GM23338 (cell line): ENCODE measurements at regions not wholly inside any gene's neighbourhood (a gene's known extent, or its start where the extent isn't known, plus 50 kb on each side); places are given as distances from the start of the nearest gene placed in this dataset.
"Not testable (repeated sequence)": the region's sequence is repeated elsewhere in the genome, so short reads cannot be mapped to it uniquely, and the experiment has no call there.

Experiments
- ATAC-seq: fragments of 200-7000 bp; cut with Tn5 transposase; 3 replicates; pipeline ENCODE4 v1.9.1; 2020
- DNase-seq: peaks from one replicate; pipeline ENCODE4 v3.0.0-alpha.2; 2015; ENCODE audit warnings: low spot score
- H2AFZ ChIP-seq: fragments of 200-600 bp; sonication (generic); 2 replicates; pipeline ENCODE4 v1.8.0; 2016; ENCODE audit warnings: antibody characterized with exemption, mild to moderate bottlenecking, moderate library complexity
- H3F3A ChIP-seq: fragments of 200-600 bp; sonication (generic); replicated peaks from 2 replicates; pipeline ENCODE4 v1.8.0; 2017; ENCODE audit warnings: antibody characterized with exemption, mixed run types, low read depth
- H3K27ac ChIP-seq: fragments of 200-600 bp; sonication (generic); 2 replicates; pipeline ENCODE4 v1.6.1; 2016; ENCODE audit warnings: low read depth
- H3K27me3 ChIP-seq: fragments of 200-600 bp; sonication (generic); 2 replicates; pipeline ENCODE4 v1.8.0; 2016; ENCODE audit warnings: mild to moderate bottlenecking, mixed run types, moderate library complexity; ENCODE audit not compliant: insufficient read depth
- H3K36me3 ChIP-seq: fragments of 200-600 bp; sonication (generic); 2 replicates; pipeline ENCODE4 v1.8.0; 2016; ENCODE audit warnings: mild to moderate bottlenecking; ENCODE audit not compliant: insufficient read depth
- H3K4me1 ChIP-seq: fragments of 200-600 bp; sonication (generic); 2 replicates; pipeline ENCODE4 v1.8.0; 2016; ENCODE audit warnings: mild to moderate bottlenecking, moderate library complexity; ENCODE audit not compliant: insufficient read depth
- H3K4me2 ChIP-seq: fragments of 200-600 bp; sonication (generic); 2 replicates; pipeline ENCODE4 v1.7.1; 2017; ENCODE audit warnings: mixed run types
- H3K4me3 ChIP-seq: fragments of 200-600 bp; sonication (generic); 2 replicates; pipeline ENCODE4 v1.6.1; 2016; ENCODE audit warnings: mixed run types
- H3K79me2 ChIP-seq: fragments of 200-600 bp; sonication (generic); replicated peaks from 2 replicates; pipeline ENCODE4 v1.8.0; 2017; ENCODE audit warnings: mild to moderate bottlenecking; ENCODE audit not compliant: insufficient read depth
- H3K9me2 ChIP-seq: fragments of 200-600 bp; sonication (generic); 2 replicates; pipeline ENCODE4 v1.8.0; 2017; ENCODE audit not compliant: insufficient read depth
- H4K20me1 ChIP-seq: fragments of 200-600 bp; sonication (generic); replicated peaks from 2 replicates; pipeline ENCODE4 v1.8.0; 2017; ENCODE audit warnings: mild to moderate bottlenecking; ENCODE audit not compliant: insufficient read depth
- H3K27ac Mint-ChIP-seq: 2 replicates; pipeline ENCODE4 v1.8.0; 2020; ENCODE audit warnings: inconsistent platforms, mild to moderate bottlenecking, moderate library complexity, mixed read lengths
- H3K27me3 Mint-ChIP-seq: 3 replicates; pipeline ENCODE4 v1.8.0; 2022; ENCODE audit warnings: low read depth, mild to moderate bottlenecking, moderate library complexity, mixed read lengths, inconsistent platforms; ENCODE audit not compliant: insufficient read depth, poor library complexity
- H3K36me3 Mint-ChIP-seq: 3 replicates; pipeline ENCODE4 v1.8.0; 2021; ENCODE audit warnings: low read depth, mild to moderate bottlenecking, inconsistent platforms, moderate library complexity, mixed read lengths
- H3K4me1 Mint-ChIP-seq: 3 replicates; pipeline ENCODE4 v1.8.0; 2020; ENCODE audit warnings: mild to moderate bottlenecking, inconsistent platforms, mixed read lengths
- H3K4me3 Mint-ChIP-seq: 3 replicates; pipeline ENCODE4 v1.8.0; 2021; ENCODE audit warnings: moderate library complexity, mild to moderate bottlenecking, inconsistent platforms, mixed read lengths
- H3K9me3 Mint-ChIP-seq: 3 replicates; pipeline ENCODE4 v1.8.0; 2020; ENCODE audit warnings: moderate library complexity, mild to moderate bottlenecking, inconsistent platforms, mixed read lengths
- CTCF ChIP-seq, 2 experiments: fragments of 200-600 bp in 1 of 2; sonication (generic) in 1 of 2; conservative IDR thresholded peaks; 2 replicates each; pipeline versions ENCODE4 v1.5.1 to v1.6.1; 2016 to 2017; ENCODE audit warnings: antibody characterized with exemption in 2 of 2, low read depth in 2 of 2, mild to moderate bottlenecking in 2 of 2, moderate library complexity in 1 of 2
- EZH2phosphoT487 ChIP-seq: fragments of 200-600 bp; sonication (generic); IDR thresholded peaks from one replicate; pipeline ENCODE4 v1.8.1; 2018; ENCODE audit warnings: antibody characterized with exemption; ENCODE audit not compliant: unreplicated experiment
- NANOG ChIP-seq: IDR thresholded peaks from 2 replicates; pipeline ENCODE4 v1.6.1; 2016; ENCODE audit warnings: antibody characterized with exemption, borderline replicate concordance
- ZNF114 ChIP-seq: fragments of 250-450 bp; sonication (Bioruptor Pico); IDR thresholded peaks from 2 replicates; pipeline ENCODE4 v1.5.0; 2020; ENCODE audit warnings: mild to moderate bottlenecking, moderate library complexity
- TF ChIP-seq, protein P1 (sequence below): fragments of 250-450 bp; sonication (Bioruptor Pico); IDR thresholded peaks from 2 replicates; pipeline ENCODE4 v1.5.0; 2020; ENCODE audit warnings: mild to moderate bottlenecking, moderate library complexity

- no peaks in the 10 kb centered on the region for H3K36me3 Mint-ChIP-seq
- Histone ChIP-seq H3F3A (no peaks in the 10 kb centered on the region), H2AFZ (no peak overlapping the region), H3K4me1 (no peaks in the 10 kb centered on the region), H3K4me2 (no peak overlapping the region), H4K20me1 (no peaks in the 10 kb centered on the region), H3K9me2 (no peaks in the 10 kb centered on the region), H3K27me3 (no peaks in the 10 kb centered on the region), H3K36me3 (no peaks in the 10 kb centered on the region), H3K27ac (no peak overlapping the region), H3K79me2 (no peaks in the 10 kb centered on the region), H3K4me3 (no peak overlapping the region)
- H3K9me3 Mint-ChIP-seq, result no peaks in the 10 kb centered on the region
- ATAC-seq (no peak), DNase-seq (no peak)
- H3K27me3 Mint-ChIP-seq, result no peaks in the 10 kb centered on the region
- no peak for TF ChIP-seq ZNF114
- H3K4me3 Mint-ChIP-seq, result no peak overlapping the region
- no peaks in the 10 kb centered on the region for H3K4me1 Mint-ChIP-seq
- H3K27ac Mint-ChIP-seq, result no peak overlapping the region
These were observed 234.0 kb upstream of the PCDH9 start for GRCh38 chr13:67464154-67464553.

DNA sequence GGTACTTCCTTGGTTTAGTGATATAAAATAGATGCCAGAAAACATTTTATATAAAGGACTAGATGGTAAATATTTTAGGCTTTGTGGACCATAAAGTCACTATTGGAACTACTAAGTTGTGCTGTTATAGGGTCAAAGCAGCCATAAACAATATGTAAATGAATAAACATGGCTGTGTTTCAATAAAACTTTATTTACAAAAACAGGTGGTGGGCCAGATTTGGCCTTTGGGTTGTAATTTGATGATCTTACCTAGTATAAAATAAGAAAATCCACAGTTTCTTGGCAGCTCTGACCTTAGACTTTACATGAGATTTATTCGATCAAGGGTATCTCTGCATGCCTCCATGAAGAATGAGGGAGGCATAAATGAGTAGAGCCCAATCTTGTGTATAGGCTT lies 232.0 kb upstream of the PCDH9 start:
- H3F3A ChIP-seq, result no peaks in the 10 kb centered on the region
- no peak overlapping the region for H3K27ac ChIP-seq
- no peaks in the 10 kb centered on the region for H3K4me1 ChIP-seq
- H3K36me3 Mint-ChIP-seq, result no peaks in the 10 kb centered on the region; the same call in 2 of the 3 replicates
- no peak overlapping the region for H3K4me3 ChIP-seq
- no peaks in the 10 kb centered on the region for H4K20me1 ChIP-seq
- no peak overlapping the region for H3K4me2 ChIP-seq
- H3K27me3 Mint-ChIP-seq, result no peaks in the 10 kb centered on the region
- H3K27ac Mint-ChIP-seq, result no peak overlapping the region
- DNase-seq, result no peak
- H3K79me2 ChIP-seq, result no peaks in the 10 kb centered on the region
- no peak overlapping the region for H3K4me3 Mint-ChIP-seq
- H3K9me2 ChIP-seq, result no peaks in the 10 kb centered on the region
- no peaks in the 10 kb centered on the region for H3K4me1 Mint-ChIP-seq
- no peaks in the 10 kb centered on the region for H3K27me3 ChIP-seq
- H3K36me3 ChIP-seq, result no peaks in the 10 kb centered on the region
- no peak overlapping the region for H2AFZ ChIP-seq
- no peak for ATAC-seq
- peaks cover 3% of the 10 kb centered on the region; the same call in 1 of the 3 replicates for H3K9me3 Mint-ChIP-seq
- TF ChIP-seq ZNF114, result no peak
- TF ChIP-seq CTCF (conservative IDR thresholded peaks at IDR 0.05; ENCODE audit: low read depth in 2 of 2), result no peak
- TF ChIP-seq, protein P1, sequence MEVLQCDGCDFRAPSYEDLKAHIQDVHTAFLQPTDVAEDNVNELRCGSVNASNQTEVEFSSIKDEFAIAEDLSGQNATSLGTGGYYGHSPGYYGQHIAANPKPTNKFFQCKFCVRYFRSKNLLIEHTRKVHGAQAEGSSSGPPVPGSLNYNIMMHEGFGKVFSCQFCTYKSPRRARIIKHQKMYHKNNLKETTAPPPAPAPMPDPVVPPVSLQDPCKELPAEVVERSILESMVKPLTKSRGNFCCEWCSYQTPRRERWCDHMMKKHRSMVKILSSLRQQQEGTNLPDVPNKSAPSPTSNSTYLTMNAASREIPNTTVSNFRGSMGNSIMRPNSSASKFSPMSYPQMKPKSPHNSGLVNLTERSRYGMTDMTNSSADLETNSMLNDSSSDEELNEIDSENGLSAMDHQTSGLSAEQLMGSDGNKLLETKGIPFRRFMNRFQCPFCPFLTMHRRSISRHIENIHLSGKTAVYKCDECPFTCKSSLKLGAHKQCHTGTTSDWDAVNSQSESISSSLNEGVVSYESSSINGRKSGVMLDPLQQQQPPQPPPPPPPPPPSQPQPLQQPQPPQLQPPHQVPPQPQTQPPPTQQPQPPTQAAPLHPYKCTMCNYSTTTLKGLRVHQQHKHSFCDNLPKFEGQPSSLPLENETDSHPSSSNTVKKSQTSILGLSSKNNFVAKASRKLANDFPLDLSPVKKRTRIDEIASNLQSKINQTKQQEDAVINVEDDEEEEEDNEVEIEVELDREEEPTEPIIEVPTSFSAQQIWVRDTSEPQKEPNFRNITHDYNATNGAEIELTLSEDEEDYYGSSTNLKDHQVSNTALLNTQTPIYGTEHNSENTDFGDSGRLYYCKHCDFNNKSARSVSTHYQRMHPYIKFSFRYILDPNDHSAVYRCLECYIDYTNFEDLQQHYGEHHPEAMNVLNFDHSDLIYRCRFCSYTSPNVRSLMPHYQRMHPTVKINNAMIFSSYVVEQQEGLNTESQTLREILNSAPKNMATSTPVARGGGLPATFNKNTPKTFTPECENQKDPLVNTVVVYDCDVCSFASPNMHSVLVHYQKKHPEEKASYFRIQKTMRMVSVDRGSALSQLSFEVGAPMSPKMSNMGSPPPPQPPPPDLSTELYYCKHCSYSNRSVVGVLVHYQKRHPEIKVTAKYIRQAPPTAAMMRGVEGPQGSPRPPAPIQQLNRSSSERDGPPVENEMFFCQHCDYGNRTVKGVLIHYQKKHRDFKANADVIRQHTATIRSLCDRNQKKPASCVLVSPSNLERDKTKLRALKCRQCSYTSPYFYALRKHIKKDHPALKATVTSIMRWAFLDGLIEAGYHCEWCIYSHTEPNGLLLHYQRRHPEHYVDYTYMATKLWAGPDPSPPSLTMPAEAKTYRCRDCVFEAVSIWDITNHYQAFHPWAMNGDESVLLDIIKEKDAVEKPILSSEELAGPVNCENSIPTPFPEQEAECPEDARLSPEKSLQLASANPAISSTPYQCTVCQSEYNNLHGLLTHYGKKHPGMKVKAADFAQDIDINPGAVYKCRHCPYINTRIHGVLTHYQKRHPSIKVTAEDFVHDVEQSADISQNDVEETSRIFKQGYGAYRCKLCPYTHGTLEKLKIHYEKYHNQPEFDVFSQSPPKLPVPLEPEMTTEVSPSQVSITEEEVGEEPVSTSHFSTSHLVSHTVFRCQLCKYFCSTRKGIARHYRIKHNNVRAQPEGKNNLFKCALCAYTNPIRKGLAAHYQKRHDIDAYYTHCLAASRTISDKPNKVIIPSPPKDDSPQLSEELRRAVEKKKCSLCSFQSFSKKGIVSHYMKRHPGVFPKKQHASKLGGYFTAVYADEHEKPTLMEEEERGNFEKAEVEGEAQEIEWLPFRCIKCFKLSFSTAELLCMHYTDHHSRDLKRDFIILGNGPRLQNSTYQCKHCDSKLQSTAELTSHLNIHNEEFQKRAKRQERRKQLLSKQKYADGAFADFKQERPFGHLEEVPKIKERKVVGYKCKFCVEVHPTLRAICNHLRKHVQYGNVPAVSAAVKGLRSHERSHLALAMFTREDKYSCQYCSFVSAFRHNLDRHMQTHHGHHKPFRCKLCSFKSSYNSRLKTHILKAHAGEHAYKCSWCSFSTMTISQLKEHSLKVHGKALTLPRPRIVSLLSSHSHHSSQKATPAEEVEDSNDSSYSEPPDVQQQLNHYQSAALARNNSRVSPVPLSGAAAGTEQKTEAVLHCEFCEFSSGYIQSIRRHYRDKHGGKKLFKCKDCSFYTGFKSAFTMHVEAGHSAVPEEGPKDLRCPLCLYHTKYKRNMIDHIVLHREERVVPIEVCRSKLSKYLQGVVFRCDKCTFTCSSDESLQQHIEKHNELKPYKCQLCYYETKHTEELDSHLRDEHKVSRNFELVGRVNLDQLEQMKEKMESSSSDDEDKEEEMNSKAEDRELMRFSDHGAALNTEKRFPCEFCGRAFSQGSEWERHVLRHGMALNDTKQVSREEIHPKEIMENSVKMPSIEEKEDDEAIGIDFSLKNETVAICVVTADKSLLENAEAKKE, result no peak
- no peak for TF ChIP-seq NANOG
- no peak for TF ChIP-seq EZH2phosphoT487

- H3K27me3 ChIP-seq, H3K27me3 Mint-ChIP-seq, H3K4me1 ChIP-seq, H3K27ac ChIP-seq, H3K4me3 Mint-ChIP-seq, DNase-seq, H3K4me1 Mint-ChIP-seq, H3K4me2 ChIP-seq, H3K4me3 ChIP-seq, H3K36me3 Mint-ChIP-seq, ATAC-seq, H3K36me3 ChIP-seq, H3K27ac Mint-ChIP-seq, H3K79me2 ChIP-seq, H4K20me1 ChIP-seq, H3F3A ChIP-seq, H2AFZ ChIP-seq, H3K9me2 ChIP-seq: not testable (repeated sequence)
- H3K9me3 Mint-ChIP-seq, result peaks cover 25% of the 10 kb centered on the region
These were observed 222.4 kb upstream of the PCDH9 start for GRCh38 chr13:67452526-67452925.
